ENCODE measurements at regions not wholly inside any gene's neighbourhood (a gene's known extent, or its start where the extent isn't known, plus 50 kb on each side); places are given as distances from the start of the nearest gene placed in this dataset.

DNA sequence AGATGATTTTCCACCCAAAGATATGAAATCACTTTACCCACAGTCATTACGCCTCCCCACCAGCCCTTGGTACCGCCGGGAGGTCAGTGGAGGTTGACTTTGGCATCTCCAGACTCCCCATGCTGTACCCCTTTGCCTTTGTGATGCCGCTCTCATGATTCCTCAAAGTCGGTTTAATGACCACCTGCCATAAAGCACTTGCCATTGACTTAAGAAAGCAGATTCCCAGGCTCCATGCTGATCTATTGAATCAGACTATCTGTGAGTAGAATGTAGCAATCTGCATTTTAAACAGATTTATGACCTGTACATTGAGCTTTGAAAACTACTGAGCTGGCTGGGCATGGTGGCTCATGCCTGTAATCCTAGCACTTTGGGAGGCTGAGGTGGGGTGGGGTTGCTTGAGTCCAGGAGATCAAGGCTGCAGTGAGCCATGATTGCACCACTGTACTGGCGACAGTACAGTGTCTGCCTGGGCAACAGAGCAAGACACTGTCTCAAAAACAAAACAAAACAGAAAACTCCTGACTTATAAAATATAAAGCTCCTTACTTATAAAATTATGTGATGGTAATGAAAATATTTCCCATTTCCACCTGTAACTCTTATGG, 235.2 kb downstream of the KLF5 start:
- TF ChIP-seq POLR2AphosphoS5 (IDR thresholded peaks at IDR 0.05; ENCODE audit: low read depth, low read length) = no peak
- TF ChIP-seq, protein P1, sequence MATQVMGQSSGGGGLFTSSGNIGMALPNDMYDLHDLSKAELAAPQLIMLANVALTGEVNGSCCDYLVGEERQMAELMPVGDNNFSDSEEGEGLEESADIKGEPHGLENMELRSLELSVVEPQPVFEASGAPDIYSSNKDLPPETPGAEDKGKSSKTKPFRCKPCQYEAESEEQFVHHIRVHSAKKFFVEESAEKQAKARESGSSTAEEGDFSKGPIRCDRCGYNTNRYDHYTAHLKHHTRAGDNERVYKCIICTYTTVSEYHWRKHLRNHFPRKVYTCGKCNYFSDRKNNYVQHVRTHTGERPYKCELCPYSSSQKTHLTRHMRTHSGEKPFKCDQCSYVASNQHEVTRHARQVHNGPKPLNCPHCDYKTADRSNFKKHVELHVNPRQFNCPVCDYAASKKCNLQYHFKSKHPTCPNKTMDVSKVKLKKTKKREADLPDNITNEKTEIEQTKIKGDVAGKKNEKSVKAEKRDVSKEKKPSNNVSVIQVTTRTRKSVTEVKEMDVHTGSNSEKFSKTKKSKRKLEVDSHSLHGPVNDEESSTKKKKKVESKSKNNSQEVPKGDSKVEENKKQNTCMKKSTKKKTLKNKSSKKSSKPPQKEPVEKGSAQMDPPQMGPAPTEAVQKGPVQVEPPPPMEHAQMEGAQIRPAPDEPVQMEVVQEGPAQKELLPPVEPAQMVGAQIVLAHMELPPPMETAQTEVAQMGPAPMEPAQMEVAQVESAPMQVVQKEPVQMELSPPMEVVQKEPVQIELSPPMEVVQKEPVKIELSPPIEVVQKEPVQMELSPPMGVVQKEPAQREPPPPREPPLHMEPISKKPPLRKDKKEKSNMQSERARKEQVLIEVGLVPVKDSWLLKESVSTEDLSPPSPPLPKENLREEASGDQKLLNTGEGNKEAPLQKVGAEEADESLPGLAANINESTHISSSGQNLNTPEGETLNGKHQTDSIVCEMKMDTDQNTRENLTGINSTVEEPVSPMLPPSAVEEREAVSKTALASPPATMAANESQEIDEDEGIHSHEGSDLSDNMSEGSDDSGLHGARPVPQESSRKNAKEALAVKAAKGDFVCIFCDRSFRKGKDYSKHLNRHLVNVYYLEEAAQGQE (IDR thresholded peaks at IDR 0.05; ENCODE audit: insufficient read depth in 1 of 2, low read depth in 2 of 2, low read length in 2 of 2) = no peak
- TF ChIP-seq TAF1 (IDR thresholded peaks at IDR 0.05; ENCODE audit: borderline replicate concordance, insufficient read depth, low read length) = no peak
- no peak for TF ChIP-seq FOXP2 (optimal IDR thresholded peaks at IDR 0.05; ENCODE audit: borderline replicate concordance, extremely low read depth, extremely low read length, insufficient read depth)
- no peak for TF ChIP-seq SIN3A (IDR thresholded peaks at IDR 0.05; ENCODE audit: borderline replicate concordance, insufficient read depth, low read length)

Data from PFSK-1 (cell line).